Progenitor cell of endocrine pancreas (in vitro differentiated cells): ENCODE measurements at regions not wholly inside any gene's neighbourhood (a gene's known extent, or its start where the extent isn't known, plus 50 kb on each side); places are given as distances from the start of the nearest gene placed in this dataset.

Experiments used
- DNase-seq: peaks from one replicate; pipeline ENCODE4 v3.0.0; 2021; ENCODE audit warnings: low spot score; ENCODE audit not compliant: unreplicated experiment
- H3K27ac Mint-ChIP-seq: 2 replicates; pipeline ENCODE4 v1.8.0; 2021; ENCODE audit warnings: mild to moderate bottlenecking, moderate library complexity, mixed read lengths
- H3K27me3 Mint-ChIP-seq: 2 replicates; pipeline ENCODE4 v1.8.0; 2021; ENCODE audit warnings: mixed read lengths
- H3K36me3 Mint-ChIP-seq: 2 replicates; pipeline ENCODE4 v1.8.0; 2022; ENCODE audit warnings: mixed read lengths; ENCODE audit not compliant: insufficient read depth
- H3K4me1 Mint-ChIP-seq: 2 replicates; pipeline ENCODE4 v1.8.0; 2021; ENCODE audit warnings: low read depth, mixed read lengths
- H3K4me3 Mint-ChIP-seq: 2 replicates; pipeline ENCODE4 v1.8.0; 2021; ENCODE audit warnings: low read depth, mild to moderate bottlenecking, moderate library complexity, mixed read lengths
- H3K9me3 Mint-ChIP-seq: 2 replicates; pipeline ENCODE4 v1.8.0; 2021; ENCODE audit warnings: low read depth, mixed read lengths
- CTCF ChIP-seq: fragments of 200-600 bp; sonication (generic); IDR thresholded peaks from one replicate; pipeline ENCODE4 v1.5.0; 2021; ENCODE audit warnings: antibody characterized with exemption, mild to moderate bottlenecking; ENCODE audit not compliant: unreplicated experiment

GRCh38 chr9:72460342-72461312 lies 60.8 kb upstream of the TMC1 start:
- peaks cover 36% of the 10 kb centered on the region for H3K4me1 Mint-ChIP-seq

GRCh38 chr9:72459308-72459707 lies 62.1 kb upstream of the TMC1 start:
- no peak for DNase-seq
- Mint-ChIP-seq H3K9me3 (no peaks in the 10 kb centered on the region), H3K27me3 (no peaks in the 10 kb centered on the region), H3K4me3 (no peak overlapping the region), H3K4me1 (peaks cover 44% of the 10 kb centered on the region), H3K27ac (no peak overlapping the region), H3K36me3 (no peaks in the 10 kb centered on the region)
- TF ChIP-seq CTCF: no peak

More at GRCh38 chr9:72460342-72461312, 60.8 kb upstream of the TMC1 start:
- Mint-ChIP-seq H3K36me3 (no peaks in the 10 kb centered on the region), H3K9me3 (no peaks in the 10 kb centered on the region), H3K4me3 (no peak overlapping the region), H3K27me3 (no peaks in the 10 kb centered on the region), H3K27ac (peak overlapping the region; percentile 83)
- no peak for TF ChIP-seq CTCF
- DNase-seq: no peak

- no peak for DNase-seq
- Mint-ChIP-seq H3K27me3 (no peaks in the 10 kb centered on the region), H3K4me3 (no peak overlapping the region), H3K27ac (no peak overlapping the region), H3K4me1 (peaks cover 43% of the 10 kb centered on the region), H3K36me3 (no peaks in the 10 kb centered on the region), H3K9me3 (no peaks in the 10 kb centered on the region)
- TF ChIP-seq CTCF: no peak
These were observed 63.3 kb upstream of the TMC1 start for GRCh38 chr9:72458153-72458552.

GRCh38 chr9:72457366-72457765 lies 64.0 kb upstream of the TMC1 start:
- no peaks in the 10 kb centered on the region for H3K27me3 Mint-ChIP-seq
- TF ChIP-seq CTCF: no peak
- H3K36me3 Mint-ChIP-seq: no peaks in the 10 kb centered on the region
- H3K4me1 Mint-ChIP-seq: peaks cover 43% of the 10 kb centered on the region
- H3K27ac Mint-ChIP-seq: no peak overlapping the region
- no peaks in the 10 kb centered on the region for H3K9me3 Mint-ChIP-seq
- no peak overlapping the region for H3K4me3 Mint-ChIP-seq
- DNase-seq: no peak

- Mint-ChIP-seq H3K9me3 (no peaks in the 10 kb centered on the region), H3K27ac (peak overlapping the region; percentile 84), H3K36me3 (no peaks in the 10 kb centered on the region), H3K4me1 (peaks cover 27% of the 10 kb centered on the region), H3K27me3 (no peaks in the 10 kb centered on the region), H3K4me3 (peak overlapping the region; percentile 14)
- DNase-seq: no peak
- no peak for TF ChIP-seq CTCF
These were observed 66.4 kb upstream of the TMC1 start for GRCh38 chr9:72454871-72455491.
